ENCODE measurements at regions not wholly inside any gene's neighbourhood (a gene's known extent, or its start where the extent isn't known, plus 50 kb on each side); places are given as distances from the start of the nearest gene placed in this dataset.

- TF ChIP-seq EZH2 (IDR thresholded peaks at IDR 0.05): no peak
- no peak for TF ChIP-seq POLR2AphosphoS5 (IDR thresholded peaks at IDR 0.05; ENCODE audit: borderline replicate concordance, low read depth, low read length)
- TF ChIP-seq FOXP2 (optimal IDR thresholded peaks at IDR 0.05; ENCODE audit: control extremely low read depth, extremely low read length, insufficient read depth): no peak
These were observed 76.8 kb upstream of the RTL6 start for GRCh38 chr22:44574640-44575380.
